Epithelial cell of proximal tubule (primary cell): ENCODE measurements at regions not wholly inside any gene's neighbourhood (a gene's known extent, or its start where the extent isn't known, plus 50 kb on each side); places are given as distances from the start of the nearest gene placed in this dataset.

ENCODE experiments used
- DNase-seq: peaks from one replicate; pipeline ENCODE4 v3.0.0-alpha.2; 2011; ENCODE audit warnings: low read depth
- H3K4me3 ChIP-seq: 2 replicates; pipeline ENCODE4 v1.5.1; 2011; ENCODE audit warnings: low read depth, mild to moderate bottlenecking, low read length
- TF ChIP-seq, protein P1 (sequence below): conservative IDR thresholded peaks from 2 replicates; pipeline ENCODE4 v1.5.1; 2012; ENCODE audit warnings: low read depth, mild to moderate bottlenecking, low read length

- TF ChIP-seq, protein P1, sequence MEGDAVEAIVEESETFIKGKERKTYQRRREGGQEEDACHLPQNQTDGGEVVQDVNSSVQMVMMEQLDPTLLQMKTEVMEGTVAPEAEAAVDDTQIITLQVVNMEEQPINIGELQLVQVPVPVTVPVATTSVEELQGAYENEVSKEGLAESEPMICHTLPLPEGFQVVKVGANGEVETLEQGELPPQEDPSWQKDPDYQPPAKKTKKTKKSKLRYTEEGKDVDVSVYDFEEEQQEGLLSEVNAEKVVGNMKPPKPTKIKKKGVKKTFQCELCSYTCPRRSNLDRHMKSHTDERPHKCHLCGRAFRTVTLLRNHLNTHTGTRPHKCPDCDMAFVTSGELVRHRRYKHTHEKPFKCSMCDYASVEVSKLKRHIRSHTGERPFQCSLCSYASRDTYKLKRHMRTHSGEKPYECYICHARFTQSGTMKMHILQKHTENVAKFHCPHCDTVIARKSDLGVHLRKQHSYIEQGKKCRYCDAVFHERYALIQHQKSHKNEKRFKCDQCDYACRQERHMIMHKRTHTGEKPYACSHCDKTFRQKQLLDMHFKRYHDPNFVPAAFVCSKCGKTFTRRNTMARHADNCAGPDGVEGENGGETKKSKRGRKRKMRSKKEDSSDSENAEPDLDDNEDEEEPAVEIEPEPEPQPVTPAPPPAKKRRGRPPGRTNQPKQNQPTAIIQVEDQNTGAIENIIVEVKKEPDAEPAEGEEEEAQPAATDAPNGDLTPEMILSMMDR = no peak
- no peak for DNase-seq
- no peak overlapping the region for H3K4me3 ChIP-seq
These were observed 581.5 kb upstream of the KLF12 start for GRCh38 chr13:74715718-74716117.

- no peak for DNase-seq
- TF ChIP-seq, protein P1 = no peak
- H3K4me3 ChIP-seq = no peak overlapping the region
These were observed 575.8 kb upstream of the KLF12 start for GRCh38 chr13:74710006-74710405.

GRCh38 chr13:74709226-74709625, 575.0 kb upstream of the KLF12 start:
- TF ChIP-seq, protein P1 = no peak
- H3K4me3 ChIP-seq = no peak overlapping the region
- no peak for DNase-seq

DNA sequence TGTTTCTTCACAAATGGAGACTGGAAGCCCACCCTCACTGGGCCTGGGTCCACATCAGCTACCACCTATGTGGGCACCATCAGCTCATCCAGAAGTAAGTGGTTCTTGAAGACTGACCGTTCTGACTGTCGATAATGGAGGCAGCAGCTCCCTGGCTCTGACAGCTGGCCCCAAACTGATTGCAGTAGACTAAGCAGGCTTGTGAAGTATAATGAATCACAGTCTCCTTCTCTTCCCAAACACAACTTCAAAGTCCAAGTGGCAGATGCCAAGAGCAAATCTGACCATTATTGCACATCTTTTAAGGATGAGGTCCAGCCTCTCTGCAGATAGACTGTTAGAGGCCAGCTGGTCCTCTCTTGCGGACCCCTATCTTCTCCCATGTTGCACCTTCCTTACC, 574.4 kb upstream of the KLF12 start:
- no peak for DNase-seq

DNA sequence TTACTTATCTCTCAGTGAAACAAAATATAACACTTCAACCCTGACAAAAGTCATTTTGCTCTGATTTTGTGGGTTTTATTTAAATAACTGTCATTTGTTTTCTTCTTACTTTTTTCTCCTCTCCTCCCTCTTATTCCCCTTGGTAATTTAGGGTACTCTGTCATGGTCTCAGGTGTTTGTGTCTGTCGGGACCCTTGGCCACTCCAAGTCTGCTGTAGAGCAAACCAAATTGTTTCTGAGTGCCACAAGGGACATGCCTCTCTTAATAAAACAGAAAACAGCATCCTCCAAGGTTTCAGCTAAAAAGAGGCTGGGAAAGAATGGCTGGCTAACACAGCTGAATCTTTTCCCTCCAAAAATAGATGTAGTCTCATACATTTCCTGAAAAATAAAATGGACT, 573.1 kb upstream of the KLF12 start:
- H3K4me3 ChIP-seq = no peak overlapping the region
- DNase-seq = no peak
- TF ChIP-seq, protein P1 = no peak

More for the DNA sequence above, 574.4 kb upstream of the KLF12 start:
- TF ChIP-seq, protein P1 = no peak
- no peak overlapping the region for H3K4me3 ChIP-seq

GRCh38 chr13:74706801-74707200, 572.6 kb upstream of the KLF12 start:
- H3K4me3 ChIP-seq = no peak overlapping the region
- TF ChIP-seq, protein P1 = no peak
- no peak for DNase-seq

DNA sequence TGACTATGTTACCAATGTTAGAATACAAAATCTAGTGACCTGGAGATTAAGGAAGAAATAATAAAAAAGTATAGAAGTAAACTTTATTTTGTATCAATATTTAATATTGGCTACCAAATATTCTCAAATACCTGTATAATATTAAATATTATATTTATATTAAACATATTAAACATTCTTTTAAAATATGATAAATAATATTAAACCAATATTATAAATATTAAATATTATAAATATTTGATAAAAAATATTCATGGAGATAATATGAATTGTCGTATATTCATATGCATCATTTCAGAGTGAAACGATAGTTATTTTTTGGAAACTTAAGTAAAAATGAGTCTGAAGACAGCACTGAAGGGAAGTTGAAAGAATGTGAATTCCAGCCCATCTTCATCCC, 571.2 kb upstream of the KLF12 start:
- TF ChIP-seq, protein P1 = no peak
- no peak overlapping the region for H3K4me3 ChIP-seq
- no peak for DNase-seq
